Esophagus muscularis mucosa (tissue), 4 donors: ENCODE measurements at regions not wholly inside any gene's neighbourhood (a gene's known extent, or its start where the extent isn't known, plus 50 kb on each side); places are given as distances from the start of the nearest gene placed in this dataset.

Source experiments
- CTCF ChIP-seq, 3 experiments: fragments of 200-600 bp in 2 of 3; fragments of 450-650 bp in 1 of 3; sonication (generic) in 2 of 3; IDR thresholded peaks; one replicate each; pipeline ENCODE4 v1.5.1; 2017 to 2019; ENCODE audit warnings: antibody characterized with exemption in 3 of 3, mild to moderate bottlenecking in 2 of 3, moderate library complexity in 1 of 3
- EP300 ChIP-seq: sonication (generic); formaldehyde crosslinking; IDR thresholded peaks from one replicate; pipeline ENCODE4 v1.6.1; 2017; ENCODE audit warnings: antibody characterized with exemption
- POLR2A ChIP-seq: fragments of 450-650 bp; IDR thresholded peaks from one replicate; pipeline ENCODE4 v1.6.1; 2017; ENCODE audit warnings: antibody characterized with exemption, moderate library complexity, mild to moderate bottlenecking, low read depth
- POLR2AphosphoS5 ChIP-seq, 2 donors: sonication (generic); formaldehyde crosslinking; IDR thresholded peaks; one replicate each; pipeline ENCODE4 v1.6.1; 2017; ENCODE audit warnings: antibody characterized with exemption in 2 of 2

GRCh38 chr20:22472447-22473100, 111.8 kb downstream of the FOXA2 start:
- TF ChIP-seq CTCF (IDR thresholded peaks at IDR 0.05) = no peak
- no peak for TF ChIP-seq POLR2A
- TF ChIP-seq POLR2AphosphoS5 (IDR thresholded peaks at IDR 0.05) = no peak
- no peak for TF ChIP-seq EP300
